ENCODE measurements at regions not wholly inside any gene's neighbourhood (a gene's known extent, or its start where the extent isn't known, plus 50 kb on each side); places are given as distances from the start of the nearest gene placed in this dataset.

DNA sequence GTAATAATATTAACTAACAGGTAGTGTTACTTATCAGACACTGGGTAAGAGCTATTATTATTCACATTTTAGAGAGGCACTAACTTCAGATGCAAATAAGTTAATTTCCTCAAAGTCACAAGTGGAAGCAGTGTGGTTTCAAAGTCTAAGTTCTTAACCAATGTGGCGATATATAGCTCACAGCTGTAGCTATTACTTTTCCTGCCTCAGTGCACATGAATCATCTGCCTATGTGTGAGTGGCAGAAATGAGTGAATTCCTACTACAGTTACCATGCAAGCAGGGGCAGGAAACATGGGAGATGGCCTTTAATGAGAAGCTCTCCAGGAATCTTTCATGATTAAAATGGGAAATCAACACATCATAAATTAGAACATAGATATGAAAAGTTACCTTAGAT, 126.2 kb upstream of the EYA4 start:
- no peak overlapping the region for H3K27ac ChIP-seq (ENCODE audit: low read depth in 2 of 2, low read length in 1 of 2)
- no peak for TF ChIP-seq NRF1 (IDR thresholded peaks at IDR 0.05; ENCODE audit: low read depth, low read length)
- TF ChIP-seq FOSL2 (IDR thresholded peaks at IDR 0.05; ENCODE audit: borderline replicate concordance, low read depth), result no peak
- TF ChIP-seq USF2 (IDR thresholded peaks at IDR 0.05; ENCODE audit: borderline replicate concordance, low read depth, low read length), result no peak
- no peak for TF ChIP-seq RAD21 (IDR thresholded peaks at IDR 0.05; ENCODE audit: low read length)
- TF ChIP-seq MEF2A (IDR thresholded peaks at IDR 0.05; ENCODE audit: borderline replicate concordance, low read depth), result no peak
- no peak for TF ChIP-seq RFX5 (IDR thresholded peaks at IDR 0.05; ENCODE audit: low read length)
- TF ChIP-seq, protein P1, sequence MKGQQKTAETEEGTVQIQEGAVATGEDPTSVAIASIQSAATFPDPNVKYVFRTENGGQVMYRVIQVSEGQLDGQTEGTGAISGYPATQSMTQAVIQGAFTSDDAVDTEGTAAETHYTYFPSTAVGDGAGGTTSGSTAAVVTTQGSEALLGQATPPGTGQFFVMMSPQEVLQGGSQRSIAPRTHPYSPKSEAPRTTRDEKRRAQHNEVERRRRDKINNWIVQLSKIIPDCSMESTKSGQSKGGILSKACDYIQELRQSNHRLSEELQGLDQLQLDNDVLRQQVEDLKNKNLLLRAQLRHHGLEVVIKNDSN (IDR thresholded peaks at IDR 0.05; ENCODE audit: borderline replicate concordance, low read depth), result no peak
- TF ChIP-seq YY1 (IDR thresholded peaks at IDR 0.05; ENCODE audit: low read depth), result no peak
- TF ChIP-seq, protein P2, sequence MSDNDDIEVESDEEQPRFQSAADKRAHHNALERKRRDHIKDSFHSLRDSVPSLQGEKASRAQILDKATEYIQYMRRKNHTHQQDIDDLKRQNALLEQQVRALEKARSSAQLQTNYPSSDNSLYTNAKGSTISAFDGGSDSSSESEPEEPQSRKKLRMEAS (IDR thresholded peaks at IDR 0.05; ENCODE audit: low read depth), result no peak
- TF ChIP-seq REST (IDR thresholded peaks at IDR 0.05; ENCODE audit: low read depth, low read length), result no peak
- no peak for TF ChIP-seq CTCF (IDR thresholded peaks at IDR 0.05)
- no peak for TF ChIP-seq ELF1 (IDR thresholded peaks at IDR 0.05)
- DNase-seq, result no peak
- no peaks in the 10 kb centered on the region for H4K20me1 ChIP-seq (ENCODE audit: insufficient read depth)
- H3K79me2 ChIP-seq (ENCODE audit: insufficient read depth), result no peaks in the 10 kb centered on the region
- H3K9ac ChIP-seq, result no peak overlapping the region
- WGBS (ENCODE audit: low lambda C conversion rate), result 100% methylated on average over 1 of the region's 1 CpG
- no peaks in the 10 kb centered on the region for H3K27me3 ChIP-seq (ENCODE audit: insufficient read depth)
- no peaks in the 10 kb centered on the region for H3K36me3 ChIP-seq (replicated peaks in 1 of 2; ENCODE audit: control insufficient read depth in 1 of 2, insufficient read depth in 2 of 2, low read length in 1 of 2)
- ChIA-PET CTCF (interaction anchor here (1.2 kb wide), 1 partner anchor 177 kb away, joined by 3 read pairs; no protein-coding TSS in a partner anchor), POLR2A (no interaction called here)
- no peaks in the 10 kb centered on the region for H3K9me2 ChIP-seq
- H2AFZ ChIP-seq (ENCODE audit: low read depth), result no peak overlapping the region
- H3K4me3 ChIP-seq (ENCODE audit: low read depth in 2 of 2, low read length in 1 of 2), result no peak overlapping the region
- peaks cover 0 to 10% of the 10 kb centered on the region in 2 experiments; a peak in 2 of 4 replicates for H3K4me1 ChIP-seq (ENCODE audit: control insufficient read depth in 1 of 2, insufficient read depth in 2 of 2, low read depth in 1 of 2, low read length in 1 of 2)
- H3K9me3 ChIP-seq, result no peaks in the 10 kb centered on the region
- H3F3A ChIP-seq (replicated peaks; ENCODE audit: insufficient read depth), result no peaks in the 10 kb centered on the region
- H3K4me2 ChIP-seq, result no peak overlapping the region

Data from SK-N-SH (cell line).